ENCODE measurements at regions not wholly inside any gene's neighbourhood (a gene's known extent, or its start where the extent isn't known, plus 50 kb on each side); places are given as distances from the start of the nearest gene placed in this dataset.
"Not testable (repeated sequence)": the region's sequence is repeated elsewhere in the genome, so short reads cannot be mapped to it uniquely, and the experiment has no call there.

DNA sequence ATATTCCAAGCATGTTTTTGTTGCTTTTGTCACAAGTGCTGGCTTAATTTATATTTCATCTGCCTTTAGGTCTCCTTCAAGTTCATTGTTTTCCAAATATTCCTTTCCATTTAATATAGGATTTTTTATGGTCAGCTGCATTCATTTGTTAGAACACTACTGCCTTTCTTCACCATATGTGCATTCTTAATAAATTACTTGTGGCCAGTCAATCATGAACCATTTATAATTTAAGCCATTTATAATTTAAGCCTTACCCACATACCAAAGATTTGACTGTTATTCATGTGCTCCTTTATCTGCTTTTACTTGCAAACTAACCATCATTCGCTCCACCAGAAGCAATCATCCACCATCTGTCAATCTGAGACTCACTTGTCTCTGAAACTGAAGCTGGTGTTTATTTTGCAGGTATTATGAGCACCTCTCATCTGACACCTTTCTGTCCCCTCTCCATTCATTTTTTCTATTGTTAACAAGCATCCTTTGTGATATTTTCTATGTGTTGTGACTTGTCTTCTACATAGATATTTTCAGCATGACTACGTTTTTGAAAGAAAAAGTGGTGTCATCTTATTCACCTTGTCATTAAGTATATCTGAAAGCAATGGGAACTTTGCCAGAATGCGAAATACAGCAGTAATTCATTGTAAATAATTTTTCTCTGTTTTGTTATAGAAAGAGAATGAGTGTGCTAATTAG lies 786.8 kb downstream of the KCNJ3 start:
- no peaks in the 10 kb centered on the region for H3K27me3 ChIP-seq (ENCODE audit: control insufficient read depth, insufficient read depth, low read length)
- no peak for DNase-seq (ENCODE audit: low read depth)
- H3K4me3 ChIP-seq (ENCODE audit: low read depth, low read length): no peak overlapping the region
- no peak for TF ChIP-seq CTCF (IDR thresholded peaks at IDR 0.05; ENCODE audit: insufficient read depth, low read length, poor library complexity, severe bottlenecking)
- H3K36me3 ChIP-seq (ENCODE audit: control insufficient read depth, insufficient read depth, low read length): no peaks in the 10 kb centered on the region

DNA sequence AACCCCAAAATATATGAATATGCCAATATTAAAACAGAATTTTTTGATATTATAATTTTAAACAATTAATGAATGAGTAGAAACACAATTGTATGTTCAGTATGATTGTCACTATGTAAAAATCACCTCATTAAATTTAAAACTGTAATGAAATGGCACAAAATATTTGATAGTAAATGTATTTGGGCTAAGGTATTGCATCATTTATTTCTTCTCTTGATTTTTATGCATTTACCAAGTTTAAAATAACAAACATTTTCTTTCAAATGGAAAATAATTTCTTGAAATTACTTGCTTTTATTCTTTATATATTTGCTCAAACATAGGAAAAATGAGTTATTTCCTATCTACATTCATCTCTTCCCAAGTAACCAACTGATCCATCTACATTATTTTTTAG lies 782.6 kb downstream of the KCNJ3 start:
- Histone ChIP-seq H3K36me3 (ENCODE audit: control insufficient read depth, insufficient read depth, low read length) (no peaks in the 10 kb centered on the region), H3K27me3 (ENCODE audit: control insufficient read depth, insufficient read depth, low read length) (no peaks in the 10 kb centered on the region), H3K4me3 (ENCODE audit: low read depth, low read length) (no peak overlapping the region)
- DNase-seq (ENCODE audit: low read depth): no peak
- TF ChIP-seq CTCF (IDR thresholded peaks at IDR 0.05; ENCODE audit: insufficient read depth, low read length, poor library complexity, severe bottlenecking): no peak

DNA sequence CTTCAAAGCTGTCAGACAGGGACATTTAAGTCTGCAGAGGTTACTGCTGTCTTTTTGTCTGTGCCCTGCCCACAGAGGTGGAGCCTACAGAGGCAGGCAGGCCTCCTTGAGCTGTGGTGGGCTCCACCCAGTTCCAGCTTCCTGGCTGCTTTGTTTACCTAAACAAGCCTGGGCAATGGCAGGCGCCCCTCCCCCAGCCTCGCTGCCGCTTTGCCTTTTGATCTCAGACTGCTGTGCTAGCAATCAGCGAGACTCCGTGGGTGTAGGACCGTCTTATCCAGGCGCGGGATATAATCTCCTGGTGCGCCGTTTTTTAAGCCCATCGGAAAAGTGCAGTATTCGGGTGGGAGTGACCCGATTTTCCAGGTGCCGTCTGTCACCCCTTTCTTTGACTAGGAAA lies 773.5 kb downstream of the KCNJ3 start:
- H3K36me3 ChIP-seq (ENCODE audit: control insufficient read depth, insufficient read depth, low read length); H3K27me3 ChIP-seq (ENCODE audit: control insufficient read depth, insufficient read depth, low read length); H3K4me3 ChIP-seq (ENCODE audit: low read depth, low read length); DNase-seq (ENCODE audit: low read depth): not testable (repeated sequence)

- no peak for TF ChIP-seq CTCF (IDR thresholded peaks at IDR 0.05; ENCODE audit: insufficient read depth, low read length, poor library complexity, severe bottlenecking)
- H3K27me3 ChIP-seq (ENCODE audit: control insufficient read depth, insufficient read depth, low read length): no peaks in the 10 kb centered on the region
- H3K36me3 ChIP-seq (ENCODE audit: control insufficient read depth, insufficient read depth, low read length): no peaks in the 10 kb centered on the region
- H3K4me3 ChIP-seq (ENCODE audit: low read depth, low read length): no peak overlapping the region
- DNase-seq (ENCODE audit: low read depth): no peak
These were observed 757.7 kb downstream of the KCNJ3 start for GRCh38 chr2:155456222-155456621.

- DNase-seq (ENCODE audit: low read depth): peak; percentile 25
- Histone ChIP-seq H3K4me3 (ENCODE audit: low read depth, low read length) (no peak overlapping the region), H3K36me3 (ENCODE audit: control insufficient read depth, insufficient read depth, low read length) (no peaks in the 10 kb centered on the region), H3K27me3 (ENCODE audit: control insufficient read depth, insufficient read depth, low read length) (no peaks in the 10 kb centered on the region)
- TF ChIP-seq CTCF (IDR thresholded peaks at IDR 0.05; ENCODE audit: insufficient read depth, low read length, poor library complexity, severe bottlenecking): no peak
These were observed 744.4 kb downstream of the KCNJ3 start for GRCh38 chr2:155442755-155443372.

DNA sequence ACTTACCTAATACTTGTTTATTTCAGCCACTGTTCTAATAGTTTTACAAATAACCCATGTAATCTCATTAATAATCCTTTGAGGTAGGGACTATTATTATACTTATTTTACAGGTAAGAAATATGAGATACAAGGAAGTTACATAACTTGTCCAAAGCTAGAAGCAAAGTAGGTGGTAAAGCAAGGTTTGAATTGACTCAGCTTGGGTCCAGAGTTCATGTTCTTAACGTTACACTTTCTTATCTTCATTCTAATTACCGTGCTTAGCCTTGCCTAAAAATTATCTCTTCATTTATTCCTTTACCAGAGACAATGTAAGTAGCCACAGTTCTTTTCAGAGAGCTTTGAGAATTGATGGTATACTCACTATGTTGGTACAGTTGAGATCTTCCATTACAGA lies 743.6 kb downstream of the KCNJ3 start:
- TF ChIP-seq CTCF (IDR thresholded peaks at IDR 0.05; ENCODE audit: insufficient read depth, low read length, poor library complexity, severe bottlenecking): no peak

More for the DNA sequence above, 743.6 kb downstream of the KCNJ3 start:
- Histone ChIP-seq H3K36me3 (ENCODE audit: control insufficient read depth, insufficient read depth, low read length) (no peaks in the 10 kb centered on the region), H3K27me3 (ENCODE audit: control insufficient read depth, insufficient read depth, low read length) (no peaks in the 10 kb centered on the region), H3K4me3 (ENCODE audit: low read depth, low read length) (no peak overlapping the region)
- DNase-seq (ENCODE audit: low read depth): no peak
